ENCODE measurements at regions not wholly inside any gene's neighbourhood (a gene's known extent, or its start where the extent isn't known, plus 50 kb on each side); places are given as distances from the start of the nearest gene placed in this dataset.
"Not testable (repeated sequence)": the region's sequence is repeated elsewhere in the genome, so short reads cannot be mapped to it uniquely, and the experiment has no call there.

DNA sequence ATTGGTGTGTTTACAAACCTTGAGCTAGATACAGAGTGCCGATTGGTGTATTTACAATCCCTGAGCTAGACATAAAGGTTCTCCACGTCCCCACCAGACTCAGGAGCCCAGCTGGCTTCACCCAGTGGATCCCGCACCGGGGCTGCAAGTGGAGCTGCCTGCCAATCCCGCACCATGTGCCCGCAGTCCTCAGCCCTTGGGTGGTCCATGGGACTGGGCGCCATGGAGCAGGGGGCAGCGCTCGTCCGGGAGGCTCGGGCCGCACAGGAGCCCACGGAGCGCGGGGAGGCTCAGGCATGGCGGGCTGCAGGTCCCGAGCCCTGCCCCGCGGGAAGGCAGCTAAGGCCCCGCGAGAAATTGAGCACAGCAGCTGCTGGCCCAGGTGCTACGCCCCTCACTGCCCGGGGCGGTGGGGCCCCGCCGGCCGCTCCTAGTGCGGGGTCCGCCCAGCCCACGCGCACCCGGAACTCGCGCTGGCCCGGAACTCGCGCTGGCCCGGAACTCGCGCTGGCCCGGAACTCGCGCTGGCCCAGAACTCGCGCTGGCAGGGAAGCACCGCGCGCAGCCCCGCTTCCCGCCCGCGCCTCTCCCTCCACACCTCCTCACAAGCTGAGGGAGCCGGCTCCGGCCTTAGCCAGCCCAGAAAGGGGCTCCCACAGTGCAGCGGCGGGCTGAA is 342.2 kb downstream of the RFPL4B start:
- H3K4me1 ChIP-seq, H3K27ac ChIP-seq, DNase-seq, H3K27me3 ChIP-seq, H3K9me3 ChIP-seq, H3K4me3 ChIP-seq, H3K36me3 ChIP-seq: not testable (repeated sequence)

DNA sequence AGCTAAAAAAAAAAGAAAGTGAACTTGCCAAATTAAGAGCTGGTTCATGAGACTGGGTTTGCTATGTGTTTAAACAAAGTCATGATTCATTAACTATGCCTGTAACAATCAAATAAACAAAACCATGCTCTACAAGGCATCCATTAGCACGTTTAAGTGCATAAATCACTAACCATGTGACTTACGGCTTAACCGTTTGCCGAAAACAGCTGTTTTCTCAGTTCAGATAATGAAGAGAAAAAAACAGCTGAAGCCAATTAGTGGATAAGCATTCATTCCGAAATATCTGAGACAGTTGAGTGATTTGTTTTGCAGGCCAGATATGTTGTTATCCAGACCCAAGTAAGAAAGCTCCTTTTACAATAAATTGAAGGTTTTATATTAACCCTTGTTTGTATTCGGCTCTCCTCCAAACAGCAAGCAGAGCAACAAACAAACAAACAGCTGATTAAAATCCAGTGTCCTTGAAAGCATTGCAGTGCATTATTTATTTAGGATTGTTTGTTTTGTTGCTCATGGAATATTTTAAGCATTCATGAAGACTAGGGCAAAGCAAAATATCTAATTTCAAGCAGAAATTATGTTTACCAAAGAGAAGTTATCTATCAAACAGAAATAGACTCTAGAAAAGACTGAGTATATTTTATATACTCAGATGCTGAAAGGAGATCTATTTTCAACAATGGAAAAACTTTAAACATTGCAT is 343.5 kb downstream of the RFPL4B start:
- DNase-seq = no peak
- no peaks in the 10 kb centered on the region for H3K36me3 ChIP-seq
- no peaks in the 10 kb centered on the region for H3K9me3 ChIP-seq
- no peak overlapping the region for H3K4me3 ChIP-seq
- no peak overlapping the region for H3K27ac ChIP-seq
- H3K4me1 ChIP-seq = no peaks in the 10 kb centered on the region
- TF ChIP-seq POLR2A (IDR thresholded peaks at IDR 0.05) = no peak
- TF ChIP-seq, protein P1, sequence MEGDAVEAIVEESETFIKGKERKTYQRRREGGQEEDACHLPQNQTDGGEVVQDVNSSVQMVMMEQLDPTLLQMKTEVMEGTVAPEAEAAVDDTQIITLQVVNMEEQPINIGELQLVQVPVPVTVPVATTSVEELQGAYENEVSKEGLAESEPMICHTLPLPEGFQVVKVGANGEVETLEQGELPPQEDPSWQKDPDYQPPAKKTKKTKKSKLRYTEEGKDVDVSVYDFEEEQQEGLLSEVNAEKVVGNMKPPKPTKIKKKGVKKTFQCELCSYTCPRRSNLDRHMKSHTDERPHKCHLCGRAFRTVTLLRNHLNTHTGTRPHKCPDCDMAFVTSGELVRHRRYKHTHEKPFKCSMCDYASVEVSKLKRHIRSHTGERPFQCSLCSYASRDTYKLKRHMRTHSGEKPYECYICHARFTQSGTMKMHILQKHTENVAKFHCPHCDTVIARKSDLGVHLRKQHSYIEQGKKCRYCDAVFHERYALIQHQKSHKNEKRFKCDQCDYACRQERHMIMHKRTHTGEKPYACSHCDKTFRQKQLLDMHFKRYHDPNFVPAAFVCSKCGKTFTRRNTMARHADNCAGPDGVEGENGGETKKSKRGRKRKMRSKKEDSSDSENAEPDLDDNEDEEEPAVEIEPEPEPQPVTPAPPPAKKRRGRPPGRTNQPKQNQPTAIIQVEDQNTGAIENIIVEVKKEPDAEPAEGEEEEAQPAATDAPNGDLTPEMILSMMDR (IDR thresholded peaks at IDR 0.05) = no peak
- no peaks in the 10 kb centered on the region for H3K27me3 ChIP-seq

DNA sequence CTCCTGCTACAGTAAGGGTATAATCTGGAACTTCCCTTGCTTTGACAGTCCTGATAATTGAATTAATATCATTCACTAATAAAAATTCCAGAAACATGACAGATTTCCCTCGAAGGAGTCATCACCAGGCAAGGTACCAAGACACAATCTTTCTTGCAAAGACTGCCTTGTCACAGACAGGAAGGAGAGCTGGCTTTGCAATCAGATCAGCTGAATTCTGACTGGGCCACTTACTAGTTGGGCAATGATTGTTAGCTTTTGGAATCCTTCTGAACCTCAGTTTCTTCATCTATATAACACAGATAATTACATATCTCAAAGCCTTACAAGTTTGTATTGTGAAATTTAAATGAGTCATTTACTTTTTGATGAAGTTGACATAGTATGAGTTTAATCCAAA is 344.2 kb downstream of the RFPL4B start:
- DNase-seq = no peak
- H3K27ac ChIP-seq = no peak overlapping the region
- no peaks in the 10 kb centered on the region for H3K4me1 ChIP-seq
- H3K27me3 ChIP-seq = no peaks in the 10 kb centered on the region
- H3K36me3 ChIP-seq = no peaks in the 10 kb centered on the region
- TF ChIP-seq, protein P1 (IDR thresholded peaks at IDR 0.05) = no peak
- TF ChIP-seq POLR2A (IDR thresholded peaks at IDR 0.05) = no peak
- H3K4me3 ChIP-seq = no peak overlapping the region
- H3K9me3 ChIP-seq = no peaks in the 10 kb centered on the region

DNA sequence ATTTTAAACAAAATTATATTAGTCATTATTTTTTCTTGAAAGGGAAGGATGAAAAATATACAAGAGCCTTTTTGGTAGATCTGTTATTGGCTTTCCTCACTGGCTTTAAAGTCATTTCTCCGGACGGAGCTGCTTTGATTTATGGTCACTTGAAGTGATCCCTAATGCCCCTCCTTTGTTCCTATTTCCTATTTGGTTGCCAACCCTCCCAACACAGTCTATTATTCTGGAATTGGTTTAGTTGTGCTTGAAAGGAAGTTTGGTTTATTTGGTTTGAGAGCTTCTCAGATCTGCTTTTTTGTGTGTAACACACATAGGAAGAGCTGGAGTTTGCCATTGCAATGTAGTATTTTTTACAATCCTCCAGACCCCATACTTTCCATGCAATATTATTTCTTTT is 347.9 kb downstream of the RFPL4B start:
- TF ChIP-seq POLR2A (IDR thresholded peaks at IDR 0.05) = no peak
- TF ChIP-seq, protein P1 (IDR thresholded peaks at IDR 0.05) = no peak
- no peak overlapping the region for H3K4me3 ChIP-seq
- no peak overlapping the region for H3K27ac ChIP-seq
- no peaks in the 10 kb centered on the region for H3K4me1 ChIP-seq
- no peaks in the 10 kb centered on the region for H3K9me3 ChIP-seq
- no peaks in the 10 kb centered on the region for H3K27me3 ChIP-seq
- no peak for DNase-seq
- H3K36me3 ChIP-seq = no peaks in the 10 kb centered on the region

DNA sequence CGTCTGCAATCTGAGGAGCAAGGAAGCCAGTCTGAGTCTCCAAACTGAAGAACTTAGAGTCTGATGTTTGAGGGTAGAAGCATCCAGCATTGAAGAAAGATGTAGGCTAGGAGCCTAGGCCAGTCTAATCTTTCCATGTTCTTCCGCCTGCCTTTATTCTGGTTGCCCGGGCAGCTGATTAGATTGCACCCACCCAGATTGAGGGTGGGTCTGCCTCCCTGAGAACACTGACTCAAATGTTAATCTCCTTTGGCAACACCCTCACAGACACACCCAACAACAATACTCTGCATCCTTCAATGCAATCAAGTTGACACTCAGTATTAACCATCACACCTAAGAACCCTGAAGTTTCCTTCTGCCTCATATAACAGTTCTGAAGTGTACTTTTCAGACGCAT is 350.1 kb downstream of the RFPL4B start:
- no peaks in the 10 kb centered on the region for H3K4me1 ChIP-seq
- no peaks in the 10 kb centered on the region for H3K9me3 ChIP-seq
- no peak for TF ChIP-seq POLR2A (IDR thresholded peaks at IDR 0.05)
- TF ChIP-seq, protein P1 (IDR thresholded peaks at IDR 0.05) = no peak
- no peak for DNase-seq
- H3K36me3 ChIP-seq = no peaks in the 10 kb centered on the region
- H3K4me3 ChIP-seq = no peak overlapping the region
- H3K27me3 ChIP-seq = no peaks in the 10 kb centered on the region
- no peak overlapping the region for H3K27ac ChIP-seq

DNA sequence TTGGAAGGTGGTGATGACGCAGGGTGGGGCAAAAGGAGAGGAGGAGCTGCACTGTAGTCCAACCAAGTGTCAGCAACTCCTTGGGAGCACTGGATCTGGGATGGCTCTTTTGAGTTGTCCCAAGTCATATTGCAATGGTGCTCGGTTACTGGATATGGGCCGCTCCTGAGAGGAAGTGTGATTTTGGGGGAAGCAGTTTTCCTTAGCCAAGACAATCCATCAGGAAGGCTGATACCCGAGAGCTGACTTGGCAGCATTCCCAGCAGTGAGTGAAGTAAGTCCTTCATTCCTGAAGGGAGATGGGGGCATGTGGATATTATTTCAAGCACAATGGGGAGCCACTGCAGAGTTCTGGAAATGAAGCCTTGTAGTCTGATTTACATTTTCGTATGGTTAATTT is 354.1 kb downstream of the RFPL4B start:
- Histone ChIP-seq H3K9me3 (no peaks in the 10 kb centered on the region), H3K4me1 (no peaks in the 10 kb centered on the region), H3K4me3 (no peak overlapping the region), H3K27me3 (no peaks in the 10 kb centered on the region), H3K27ac (no peak overlapping the region), H3K36me3 (no peaks in the 10 kb centered on the region)
- TF ChIP-seq POLR2A (IDR thresholded peaks at IDR 0.05) = no peak
- TF ChIP-seq, protein P1 (IDR thresholded peaks at IDR 0.05) = no peak
- no peak for DNase-seq
